GM12878 (cell line): ENCODE measurements at regions not wholly inside any gene's neighbourhood (a gene's known extent, or its start where the extent isn't known, plus 50 kb on each side); places are given as distances from the start of the nearest gene placed in this dataset.

ENCODE experiments used
- ATAC-seq: fragments of 200-7000 bp; cut with Tn5 transposase; 3 replicates; pipeline ENCODE4 v1.9.1; 2020; ENCODE audit warnings: mild to moderate bottlenecking, moderate library complexity
- BruUV-seq: library from RNA; stranded (reverse); fragments of 400-500 nt; replicated peaks from 2 replicates; lab custom pipeline; 2021; lab: Mats Ljungman, UMichigan
- CTCF ChIA-PET: fragments of 300-600 bp; sonication (Branson Sonifier 250); formaldehyde crosslinking; extraction: SDS; loops from one replicate; lab custom pipeline; 2021; ENCODE audit warnings: inconsistent platforms; lab: Yijun Ruan, JAX
- POLR2A ChIA-PET: fragments of 350-600 bp; formaldehyde crosslinking; extraction: SDS; loops from one replicate; lab custom pipeline; 2021; ENCODE audit warnings: inconsistent platforms; lab: Charles Lee
- RAD21 ChIA-PET: fragments of 300-600 bp; sonication (Branson Sonifier 250); formaldehyde crosslinking; loops from one replicate; lab custom pipeline; 2023; ENCODE audit warnings: antibody characterized with exemption; ENCODE audit not compliant: unreplicated experiment; lab: Charles Lee
- SMC1A ChIA-PET: fragments of 300-600 bp; sonication (Branson Sonifier 250); formaldehyde crosslinking; loops from one replicate; lab custom pipeline; 2023; ENCODE audit not compliant: unreplicated experiment, uncharacterized antibody; lab: Charles Lee
- DNase-seq: peaks from one replicate; pipeline ENCODE4 v3.0.0-alpha.2; 2011; ENCODE audit warnings: low read depth, low spot score
- FAIRE-seq: peaks from 3 replicates; lab custom pipeline; 2011; peaks lifted over from hg19 to GRCh38; lab: Jason Lieb, UNC
- H2AFZ ChIP-seq: 2 replicates; pipeline ENCODE4 v1.6.0; 2011; ENCODE audit warnings: low read depth, low read length, control low read depth; ENCODE audit not compliant: control insufficient read depth
- H3K27ac ChIP-seq: 2 replicates; pipeline ENCODE4 v1.5.1; 2011; ENCODE audit warnings: control low read depth; ENCODE audit not compliant: control insufficient read depth, insufficient read depth
- H3K27me3 ChIP-seq, 2 experiments: replicated peaks in 1 of 2; 2 replicates each; pipeline versions ENCODE4 v1.6.0 to v1.6.1; 2011; ENCODE audit warnings: low read length in 1 of 2; ENCODE audit not compliant: control insufficient read depth in 2 of 2, insufficient read depth in 2 of 2
- H3K36me3 ChIP-seq, 2 experiments: 2 replicates each; pipeline ENCODE4 v1.5.1; 2011; ENCODE audit warnings: low read length in 1 of 2; ENCODE audit not compliant: control insufficient read depth in 2 of 2, insufficient read depth in 2 of 2
- H3K4me1 ChIP-seq: 2 replicates; pipeline ENCODE4 v1.6.1; 2011; ENCODE audit warnings: mild to moderate bottlenecking, low read length, moderate library complexity, mixed read lengths; ENCODE audit not compliant: control insufficient read depth, insufficient read depth
- H3K4me2 ChIP-seq: 2 replicates; pipeline ENCODE4 v1.6.0; 2011; ENCODE audit warnings: control low read depth; ENCODE audit not compliant: control insufficient read depth, insufficient read depth
- H3K4me3 ChIP-seq: fragments of 200-600 bp; sonication (generic); 2 replicates; pipeline ENCODE4 v1.5.1; 2016
- H3K79me2 ChIP-seq: 2 replicates; pipeline ENCODE4 v1.6.0; 2011; ENCODE audit warnings: low read length; ENCODE audit not compliant: control insufficient read depth, insufficient read depth
- H3K9ac ChIP-seq: 2 replicates; pipeline ENCODE4 v1.8.0; 2011; ENCODE audit warnings: low read length, control low read depth, mixed read lengths; ENCODE audit not compliant: control insufficient read depth, insufficient read depth
- H3K9me3 ChIP-seq: replicated peaks from 3 replicates; pipeline ENCODE4 v1.5.1; 2011; ENCODE audit warnings: mild to moderate bottlenecking, low read length; ENCODE audit not compliant: control insufficient read depth, insufficient read depth
- H4K20me1 ChIP-seq: 2 replicates; pipeline ENCODE4 v1.6.0; 2011; ENCODE audit not compliant: control insufficient read depth, insufficient read depth
- ATF7 ChIP-seq: fragments of 450-650 bp; IDR thresholded peaks from 2 replicates; pipeline ENCODE4 v1.6.1; 2016; ENCODE audit warnings: low read depth, mild to moderate bottlenecking
- CBX5 ChIP-seq: sonication (generic); IDR thresholded peaks from 2 replicates; pipeline ENCODE4 v1.6.1; 2016; ENCODE audit warnings: low read depth, moderate library complexity, mild to moderate bottlenecking, inconsistent platforms
- CREM ChIP-seq: IDR thresholded peaks from 2 replicates; pipeline ENCODE4 v1.6.1; 2014; ENCODE audit warnings: antibody characterized with exemption, low read depth
- EED ChIP-seq: sonication (generic); IDR thresholded peaks from 2 replicates; pipeline ENCODE4 v1.6.1; 2016; ENCODE audit warnings: antibody characterized with exemption, low read depth
- EP300 ChIP-seq, 2 experiments: fragments of 150-350 bp in 1 of 2; IDR thresholded peaks; 2 replicates each; pipeline ENCODE4 v1.6.1; 2011 to 2012; ENCODE audit warnings: low read depth in 2 of 2, low read length in 2 of 2, borderline replicate concordance in 1 of 2, improper control_type of control experiment in 1 of 2, inconsistent platforms in 1 of 2; ENCODE audit not compliant: control insufficient read depth in 1 of 2
- ESRRA ChIP-seq: IDR thresholded peaks from 2 replicates; pipeline ENCODE4 v1.6.1; 2012; ENCODE audit warnings: mild to moderate bottlenecking, low read length, improper control_type of control experiment
- FOXM1 ChIP-seq: IDR thresholded peaks from 2 replicates; pipeline ENCODE4 v1.6.1; 2012; ENCODE audit warnings: low read depth, mild to moderate bottlenecking, inconsistent platforms, low read length, moderate library complexity
- LARP7 ChIP-seq: fragments of 450-650 bp; IDR thresholded peaks from 2 replicates; pipeline ENCODE4 v1.6.1; 2017; ENCODE audit warnings: mild to moderate bottlenecking
- MEF2A ChIP-seq: IDR thresholded peaks from 2 replicates; pipeline ENCODE4 v1.6.1; 2011; ENCODE audit warnings: low read depth, mild to moderate bottlenecking, low read length, moderate library complexity; ENCODE audit not compliant: insufficient read depth
- NFXL1 ChIP-seq: fragments of 450-650 bp; IDR thresholded peaks from 2 replicates; pipeline ENCODE4 v1.6.1; 2017; ENCODE audit warnings: antibody characterized with exemption, mild to moderate bottlenecking, borderline replicate concordance
- NFYA ChIP-seq: IDR thresholded peaks from 2 replicates; pipeline ENCODE4 v1.6.1; 2011; ENCODE audit warnings: low read depth, mild to moderate bottlenecking, low read length, improper control_type of control experiment, borderline replicate concordance
- PML ChIP-seq: IDR thresholded peaks from 2 replicates; pipeline ENCODE4 v1.6.1; 2012; ENCODE audit warnings: low read length, inconsistent platforms
- POLR2AphosphoS2 ChIP-seq: IDR thresholded peaks from 2 replicates; pipeline ENCODE4 v1.6.1; 2011; ENCODE audit warnings: low read depth, mild to moderate bottlenecking, low read length, improper control_type of control experiment, moderate library complexity
- RB1 ChIP-seq: fragments of 450-650 bp; formaldehyde crosslinking; IDR thresholded peaks from 2 replicates; pipeline ENCODE4 v1.6.1; 2017; ENCODE audit warnings: mild to moderate bottlenecking, borderline replicate concordance
- RCOR1 ChIP-seq: conservative IDR thresholded peaks from 2 replicates; pipeline ENCODE4 v1.6.1; 2012; ENCODE audit warnings: low read depth, low read length, improper control_type of control experiment
- SMARCA5 ChIP-seq: fragments of 450-650 bp; IDR thresholded peaks from 2 replicates; pipeline ENCODE4 v1.6.1; 2017; ENCODE audit warnings: mild to moderate bottlenecking
- ZZZ3 ChIP-seq: IDR thresholded peaks from 2 replicates; pipeline ENCODE4 v1.6.1; 2011; ENCODE audit warnings: low read depth; ENCODE audit not compliant: control insufficient read depth, insufficient read length
- WGBS: methylation state at CpG from one replicate; pipeline ENCODE4 v1.1.6; 2016; ENCODE audit warnings: low lambda C conversion rate; ENCODE audit not compliant: insufficient replicate concordance, insufficient coverage; ENCODE audit errors: missing lambda C conversion rate; 5-methylcytosine and 5-hydroxymethylcytosine counted together
- in situ Hi-C: fragments of 300-500 bp; cut with MboI; formaldehyde crosslinking; loops from 9 replicates; pipeline ENCODE4 v1.14.3; 2018; ENCODE audit warnings: mixed read lengths
- intact Hi-C: fragments of 100-400 bp; cut with micrococcal nuclease; formaldehyde crosslinking; loops from one replicate; pipeline ENCODE4 v1.14.2; 2022; ENCODE audit not compliant: unreplicated experiment
- TF ChIP-seq, protein P1 (sequence below): fragments of 450-650 bp; IDR thresholded peaks from 2 replicates; pipeline ENCODE4 v1.6.1; 2017; ENCODE audit warnings: antibody characterized with exemption, mild to moderate bottlenecking, moderate library complexity
- TF ChIP-seq, protein P2 (sequence below): fragments of 150-350 bp; IDR thresholded peaks from 2 replicates; pipeline ENCODE4 v1.6.1; 2014; ENCODE audit warnings: mild to moderate bottlenecking, low read depth, low read length

DNA sequence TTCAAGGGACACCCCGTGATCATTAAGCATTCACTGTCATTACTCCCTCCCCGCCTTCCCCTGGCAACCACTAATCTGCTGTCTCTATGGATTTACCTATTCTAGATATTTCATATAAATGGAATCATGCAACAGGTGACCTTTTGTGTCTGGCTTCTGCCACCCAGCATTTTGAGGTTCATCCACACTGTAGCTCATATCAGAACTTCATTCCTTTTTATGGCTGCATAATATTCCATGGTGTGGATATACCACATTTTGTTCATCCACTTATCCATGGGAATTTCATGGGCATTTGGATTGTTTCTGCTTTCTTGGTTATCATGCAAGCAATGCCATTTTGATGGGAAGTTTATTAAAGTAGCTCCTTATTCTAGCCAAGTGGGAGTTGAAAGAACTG, 184.2 kb upstream of the VASH1 start:
- BruUV-seq = no TSS peak
- ATAC-seq = no peak
- in situ Hi-C loops (no loop called here), intact Hi-C loops (no loop called here)
- no peak for FAIRE-seq
- Histone ChIP-seq H3K9ac (no peak overlapping the region), H3K4me3 (no peak overlapping the region), H3K79me2 (no peaks in the 10 kb centered on the region), H4K20me1 (no peaks in the 10 kb centered on the region), H3K4me2 (no peak overlapping the region), H3K27ac (no peak overlapping the region), H3K36me3 (no peaks in the 10 kb centered on the region), H3K27me3 (peaks cover 0 to 2% of the 10 kb centered on the region in 2 experiments; a peak in 1 of 4 replicates), H3K9me3 (no peaks in the 10 kb centered on the region), H2AFZ (no peak overlapping the region), H3K4me1 (no peaks in the 10 kb centered on the region)
- ChIA-PET CTCF (interaction anchor here (1.2 kb wide), 1 partner anchor 71 kb away, joined by 4 read pairs; no protein-coding TSS in a partner anchor), POLR2A (no interaction called here), RAD21 (no interaction called here), SMC1A (no interaction called here)
- 17% methylated on average over 2 of the region's 2 CpGs for WGBS
- no peak for TF ChIP-seq ZZZ3
- TF ChIP-seq, protein P1, sequence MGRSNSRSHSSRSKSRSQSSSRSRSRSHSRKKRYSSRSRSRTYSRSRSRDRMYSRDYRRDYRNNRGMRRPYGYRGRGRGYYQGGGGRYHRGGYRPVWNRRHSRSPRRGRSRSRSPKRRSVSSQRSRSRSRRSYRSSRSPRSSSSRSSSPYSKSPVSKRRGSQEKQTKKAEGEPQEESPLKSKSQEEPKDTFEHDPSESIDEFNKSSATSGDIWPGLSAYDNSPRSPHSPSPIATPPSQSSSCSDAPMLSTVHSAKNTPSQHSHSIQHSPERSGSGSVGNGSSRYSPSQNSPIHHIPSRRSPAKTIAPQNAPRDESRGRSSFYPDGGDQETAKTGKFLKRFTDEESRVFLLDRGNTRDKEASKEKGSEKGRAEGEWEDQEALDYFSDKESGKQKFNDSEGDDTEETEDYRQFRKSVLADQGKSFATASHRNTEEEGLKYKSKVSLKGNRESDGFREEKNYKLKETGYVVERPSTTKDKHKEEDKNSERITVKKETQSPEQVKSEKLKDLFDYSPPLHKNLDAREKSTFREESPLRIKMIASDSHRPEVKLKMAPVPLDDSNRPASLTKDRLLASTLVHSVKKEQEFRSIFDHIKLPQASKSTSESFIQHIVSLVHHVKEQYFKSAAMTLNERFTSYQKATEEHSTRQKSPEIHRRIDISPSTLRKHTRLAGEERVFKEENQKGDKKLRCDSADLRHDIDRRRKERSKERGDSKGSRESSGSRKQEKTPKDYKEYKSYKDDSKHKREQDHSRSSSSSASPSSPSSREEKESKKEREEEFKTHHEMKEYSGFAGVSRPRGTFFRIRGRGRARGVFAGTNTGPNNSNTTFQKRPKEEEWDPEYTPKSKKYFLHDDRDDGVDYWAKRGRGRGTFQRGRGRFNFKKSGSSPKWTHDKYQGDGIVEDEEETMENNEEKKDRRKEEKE = no peak
- no peak for TF ChIP-seq PML
- no peak for TF ChIP-seq ESRRA
- TF ChIP-seq MEF2A = no peak
- TF ChIP-seq EED = no peak
- no peak for TF ChIP-seq NFXL1
- no peak for TF ChIP-seq FOXM1
- TF ChIP-seq CREM = no peak
- TF ChIP-seq, protein P2, sequence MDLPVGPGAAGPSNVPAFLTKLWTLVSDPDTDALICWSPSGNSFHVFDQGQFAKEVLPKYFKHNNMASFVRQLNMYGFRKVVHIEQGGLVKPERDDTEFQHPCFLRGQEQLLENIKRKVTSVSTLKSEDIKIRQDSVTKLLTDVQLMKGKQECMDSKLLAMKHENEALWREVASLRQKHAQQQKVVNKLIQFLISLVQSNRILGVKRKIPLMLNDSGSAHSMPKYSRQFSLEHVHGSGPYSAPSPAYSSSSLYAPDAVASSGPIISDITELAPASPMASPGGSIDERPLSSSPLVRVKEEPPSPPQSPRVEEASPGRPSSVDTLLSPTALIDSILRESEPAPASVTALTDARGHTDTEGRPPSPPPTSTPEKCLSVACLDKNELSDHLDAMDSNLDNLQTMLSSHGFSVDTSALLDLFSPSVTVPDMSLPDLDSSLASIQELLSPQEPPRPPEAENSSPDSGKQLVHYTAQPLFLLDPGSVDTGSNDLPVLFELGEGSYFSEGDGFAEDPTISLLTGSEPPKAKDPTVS = no peak
- TF ChIP-seq SMARCA5 = no peak
- no peak for TF ChIP-seq CBX5
- no peak for TF ChIP-seq POLR2AphosphoS2
- TF ChIP-seq NFYA = no peak
- TF ChIP-seq RB1 = no peak
- no peak for TF ChIP-seq RCOR1
- no peak for TF ChIP-seq EP300 (IDR thresholded peaks at IDR 0.05; ENCODE audit: borderline replicate concordance in 1 of 2, control insufficient read depth in 1 of 2, low read depth in 2 of 2, low read length in 2 of 2)
- TF ChIP-seq LARP7 = no peak
- TF ChIP-seq ATF7 = no peak
- no peak for DNase-seq
